ENCODE measurements at regions not wholly inside any gene's neighbourhood (a gene's known extent, or its start where the extent isn't known, plus 50 kb on each side); places are given as distances from the start of the nearest gene placed in this dataset.

DNA sequence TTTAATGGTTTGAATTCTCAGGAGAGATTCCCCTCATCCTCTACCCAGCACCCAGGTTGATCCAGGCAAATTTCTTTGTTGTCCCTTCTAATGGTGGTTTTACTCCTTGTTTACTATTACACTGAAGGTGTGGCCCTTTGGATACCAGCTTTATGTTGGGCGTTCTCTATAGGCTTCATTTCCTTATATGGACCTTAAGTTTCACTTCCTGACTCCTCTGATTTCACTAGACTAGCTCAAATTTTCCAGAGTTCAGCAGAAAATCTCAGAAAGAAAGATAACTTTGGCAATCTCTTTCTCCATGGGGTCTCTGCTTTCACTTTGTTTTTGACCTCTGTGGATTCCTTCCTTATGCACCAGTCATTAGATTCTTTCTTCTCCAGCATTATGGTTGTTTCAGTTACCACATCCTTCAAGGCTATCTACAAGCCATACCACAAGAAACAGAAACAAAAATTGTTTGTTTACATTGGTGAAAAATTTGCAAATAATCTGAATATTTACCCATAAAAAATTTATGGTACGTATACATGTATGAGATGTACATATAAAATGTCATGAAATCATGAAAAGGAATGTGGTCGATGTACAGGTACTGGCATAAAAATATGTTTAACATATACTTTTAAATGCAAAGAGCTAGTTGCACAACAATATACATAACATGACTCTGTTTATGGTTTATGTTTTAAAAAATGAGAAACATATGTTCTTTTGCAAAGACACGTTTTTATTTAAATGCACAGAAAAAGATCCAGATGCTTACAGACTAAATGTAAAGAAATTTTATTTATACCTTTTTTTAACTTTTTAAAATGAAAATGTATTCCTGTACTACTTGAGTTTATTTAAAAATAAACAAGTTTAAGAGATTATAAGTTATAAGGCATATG, 212.6 kb downstream of the LACC1 start:
- TF ChIP-seq CTBP1 (IDR thresholded peaks at IDR 0.05; ENCODE audit: borderline replicate concordance) = no peak
- no peak for TF ChIP-seq ARNT (IDR thresholded peaks at IDR 0.05)
- POLR2A ChIA-PET = no interaction called here
- CTCF ChIA-PET = no interaction called here
- DNase-seq (ENCODE audit: extremely low spot score) = no peak

DNA sequence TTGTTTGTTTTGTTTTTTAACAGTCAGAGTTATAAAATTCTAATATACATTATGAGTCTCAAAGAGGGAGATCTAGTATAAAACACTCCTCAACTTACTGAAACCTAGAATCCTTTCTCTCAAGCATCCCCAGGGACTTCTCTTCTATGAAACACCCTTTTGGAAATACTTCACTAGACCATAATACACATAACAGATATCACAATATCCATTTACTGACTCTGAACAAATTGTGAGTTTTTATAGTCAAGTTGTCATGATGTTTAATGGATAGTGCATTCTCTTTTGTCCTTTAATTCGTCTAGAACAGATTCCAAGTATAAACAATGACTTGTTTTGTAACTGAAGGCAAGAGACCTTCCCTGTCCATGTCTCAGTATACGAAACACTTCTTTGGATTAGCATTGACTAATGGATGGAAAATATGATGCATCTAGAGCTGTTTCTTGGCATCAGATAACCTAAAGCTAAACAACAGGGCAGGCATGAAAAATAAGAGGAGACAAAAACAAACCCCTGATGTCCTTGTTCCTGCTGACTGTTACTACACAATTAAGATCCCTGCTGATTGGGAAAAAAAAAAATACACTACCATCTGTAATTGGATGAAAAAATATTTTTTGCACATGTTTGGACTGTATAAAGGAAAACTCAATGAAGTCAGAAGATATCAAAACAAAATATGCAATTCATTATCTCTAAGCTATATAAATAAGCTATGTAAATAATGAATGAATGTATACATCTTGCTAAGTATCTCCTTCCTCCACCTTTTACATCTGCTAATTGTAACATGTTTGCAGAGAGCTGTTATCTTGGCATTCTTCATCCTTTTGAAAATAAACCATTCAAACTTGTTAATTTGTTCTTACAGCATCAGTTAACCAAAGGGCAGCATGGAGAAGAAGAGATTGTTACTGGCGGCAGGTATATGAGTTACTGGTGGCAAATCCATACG, 214.2 kb downstream of the LACC1 start:
- ChIA-PET POLR2A (no interaction called here), CTCF (no interaction called here)
- no peak for DNase-seq (ENCODE audit: extremely low spot score)
- no peak for TF ChIP-seq ZNF384 (IDR thresholded peaks at IDR 0.05)
- no peak for TF ChIP-seq CTBP1 (IDR thresholded peaks at IDR 0.05; ENCODE audit: borderline replicate concordance)
- TF ChIP-seq HDGF (IDR thresholded peaks at IDR 0.05; ENCODE audit: borderline replicate concordance) = no peak
- TF ChIP-seq NFRKB (IDR thresholded peaks at IDR 0.05) = no peak
- no peak for TF ChIP-seq ELF4 (IDR thresholded peaks at IDR 0.05)
- TF ChIP-seq SUZ12 (IDR thresholded peaks at IDR 0.05) = no peak

DNA sequence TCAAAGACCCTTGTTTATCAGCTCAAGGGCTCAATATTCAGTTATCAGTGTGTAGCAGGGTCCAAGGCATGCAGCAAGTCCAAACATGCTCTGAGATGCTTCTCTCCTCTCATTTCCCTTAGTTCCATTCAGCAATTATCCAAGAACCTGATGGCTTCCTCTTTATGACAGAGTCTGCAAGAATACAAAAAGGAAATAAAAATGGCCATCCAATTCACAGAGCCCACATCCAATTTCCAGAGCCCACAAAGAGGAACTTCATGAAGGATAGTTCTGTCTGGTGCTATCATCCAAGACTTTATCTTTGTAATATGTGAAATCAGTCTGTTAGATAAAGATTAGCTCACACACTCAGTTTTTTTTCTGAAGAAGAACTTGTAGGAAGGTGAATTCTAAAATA, 217.2 kb downstream of the LACC1 start:
- TF ChIP-seq TARDBP (IDR thresholded peaks at IDR 0.05) = no peak
- TF ChIP-seq CTBP1 (IDR thresholded peaks at IDR 0.05; ENCODE audit: borderline replicate concordance) = no peak
- no peak for TF ChIP-seq ELF4 (IDR thresholded peaks at IDR 0.05)
- no peak for TF ChIP-seq FOXK2 (IDR thresholded peaks at IDR 0.05)
- no peak for TF ChIP-seq LEF1 (IDR thresholded peaks at IDR 0.05; ENCODE audit: borderline replicate concordance)
- no peak for TF ChIP-seq ZNF384 (IDR thresholded peaks at IDR 0.05)
- no peak for TF ChIP-seq HDGF (IDR thresholded peaks at IDR 0.05; ENCODE audit: borderline replicate concordance)
- no peak for TF ChIP-seq SUZ12 (IDR thresholded peaks at IDR 0.05)
- TF ChIP-seq SP1 (IDR thresholded peaks at IDR 0.05) = no peak
- no peak for TF ChIP-seq L3MBTL2 (conservative IDR thresholded peaks at IDR 0.05)
- TF ChIP-seq BHLHE40 (IDR thresholded peaks at IDR 0.05; ENCODE audit: borderline replicate concordance) = no peak
- no peak for TF ChIP-seq ARNT (IDR thresholded peaks at IDR 0.05)
- no peak for TF ChIP-seq NFRKB (IDR thresholded peaks at IDR 0.05)
- no peak for TF ChIP-seq FOXA1 (IDR thresholded peaks at IDR 0.05)
- DNase-seq (ENCODE audit: extremely low spot score) = no peak
- ChIA-PET CTCF (no interaction called here), POLR2A (no interaction called here)

DNA sequence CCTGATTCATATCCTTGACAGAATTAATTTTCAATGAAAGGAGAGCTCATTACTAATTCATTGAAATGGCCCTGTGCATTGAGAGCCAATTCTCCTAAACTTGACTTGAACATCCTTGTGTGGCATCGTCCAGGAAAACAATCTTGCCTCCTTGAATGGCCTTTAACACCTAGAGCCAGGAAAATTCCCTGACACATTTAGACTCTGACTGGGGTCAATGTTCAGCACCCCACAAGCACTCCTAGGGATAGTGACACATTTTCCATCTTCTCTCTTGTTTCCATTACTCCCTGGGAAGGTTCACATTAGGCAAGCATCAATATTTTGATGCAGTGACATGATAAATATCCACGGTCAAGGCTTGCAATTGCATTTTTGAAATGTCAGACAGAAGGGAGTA, 218.9 kb downstream of the LACC1 start:
- DNase-seq (ENCODE audit: extremely low spot score) = no peak
- ChIA-PET POLR2A (no interaction called here), CTCF (no interaction called here)
- no peak for TF ChIP-seq FOXK2 (IDR thresholded peaks at IDR 0.05)
- TF ChIP-seq FOXM1 (IDR thresholded peaks at IDR 0.05; ENCODE audit: borderline replicate concordance) = no peak
- TF ChIP-seq HDGF (IDR thresholded peaks at IDR 0.05; ENCODE audit: borderline replicate concordance) = no peak
- TF ChIP-seq SUZ12 (IDR thresholded peaks at IDR 0.05) = no peak
- TF ChIP-seq NFRKB (IDR thresholded peaks at IDR 0.05) = no peak
- no peak for TF ChIP-seq TARDBP (IDR thresholded peaks at IDR 0.05)
- no peak for TF ChIP-seq LEF1 (IDR thresholded peaks at IDR 0.05; ENCODE audit: borderline replicate concordance)
- no peak for TF ChIP-seq BHLHE40 (IDR thresholded peaks at IDR 0.05; ENCODE audit: borderline replicate concordance)
- TF ChIP-seq SP1 (IDR thresholded peaks at IDR 0.05) = no peak
- no peak for TF ChIP-seq CTBP1 (IDR thresholded peaks at IDR 0.05; ENCODE audit: borderline replicate concordance)
- TF ChIP-seq FOXA1 (IDR thresholded peaks at IDR 0.05) = no peak
- no peak for TF ChIP-seq ELF4 (IDR thresholded peaks at IDR 0.05)
- no peak for TF ChIP-seq L3MBTL2 (conservative IDR thresholded peaks at IDR 0.05)
- no peak for TF ChIP-seq ZNF384 (IDR thresholded peaks at IDR 0.05)
- no peak for TF ChIP-seq ARNT (IDR thresholded peaks at IDR 0.05)

DNA sequence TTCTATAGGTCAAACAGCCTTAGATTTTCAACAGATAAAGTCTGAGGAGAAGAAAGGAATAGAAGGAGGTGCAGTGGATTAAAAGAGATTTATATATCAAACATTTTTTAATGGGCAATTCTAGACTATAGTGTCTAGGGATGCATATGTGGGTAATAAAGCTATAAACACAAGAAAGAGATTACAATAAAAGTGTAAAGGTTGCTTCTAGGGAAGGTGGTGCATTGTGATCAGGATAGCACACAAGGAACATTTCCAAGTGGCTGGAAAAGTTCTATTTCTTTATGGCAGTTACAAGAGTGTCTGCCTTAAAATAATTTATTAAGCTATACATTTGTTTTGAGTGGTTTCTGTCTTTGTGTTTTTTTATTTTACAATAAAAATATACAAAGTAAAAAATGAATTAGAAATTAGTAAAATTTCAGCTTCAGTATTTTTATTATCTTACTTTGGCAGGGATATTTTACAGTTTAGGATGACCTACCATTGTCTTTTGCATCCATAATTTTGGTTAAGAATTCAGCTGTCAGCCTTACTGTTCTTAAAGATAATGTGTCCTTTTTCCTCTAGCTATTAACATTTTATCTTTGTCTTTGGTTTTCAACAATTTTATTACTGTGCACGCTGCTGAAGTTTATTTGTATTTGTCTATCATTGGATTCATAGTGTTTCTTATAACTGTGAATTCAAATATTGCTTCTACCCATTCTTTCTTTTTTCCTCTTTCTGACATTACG, 221.8 kb downstream of the LACC1 start:
- ChIA-PET CTCF (no interaction called here), POLR2A (no interaction called here)
- DNase-seq (ENCODE audit: extremely low spot score) = no peak
- TF ChIP-seq FOXA1 (IDR thresholded peaks at IDR 0.05) = no peak
- TF ChIP-seq NFRKB (IDR thresholded peaks at IDR 0.05) = no peak
- TF ChIP-seq FOXK2 (IDR thresholded peaks at IDR 0.05) = no peak
- TF ChIP-seq ARNT (IDR thresholded peaks at IDR 0.05) = no peak
- TF ChIP-seq LEF1 (IDR thresholded peaks at IDR 0.05; ENCODE audit: borderline replicate concordance) = no peak
- TF ChIP-seq HDGF (IDR thresholded peaks at IDR 0.05; ENCODE audit: borderline replicate concordance) = no peak
- TF ChIP-seq, protein P1, sequence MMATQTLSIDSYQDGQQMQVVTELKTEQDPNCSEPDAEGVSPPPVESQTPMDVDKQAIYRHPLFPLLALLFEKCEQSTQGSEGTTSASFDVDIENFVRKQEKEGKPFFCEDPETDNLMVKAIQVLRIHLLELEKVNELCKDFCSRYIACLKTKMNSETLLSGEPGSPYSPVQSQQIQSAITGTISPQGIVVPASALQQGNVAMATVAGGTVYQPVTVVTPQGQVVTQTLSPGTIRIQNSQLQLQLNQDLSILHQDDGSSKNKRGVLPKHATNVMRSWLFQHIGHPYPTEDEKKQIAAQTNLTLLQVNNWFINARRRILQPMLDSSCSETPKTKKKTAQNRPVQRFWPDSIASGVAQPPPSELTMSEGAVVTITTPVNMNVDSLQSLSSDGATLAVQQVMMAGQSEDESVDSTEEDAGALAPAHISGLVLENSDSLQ (IDR thresholded peaks at IDR 0.05) = no peak
- no peak for TF ChIP-seq L3MBTL2 (conservative IDR thresholded peaks at IDR 0.05)

DNA sequence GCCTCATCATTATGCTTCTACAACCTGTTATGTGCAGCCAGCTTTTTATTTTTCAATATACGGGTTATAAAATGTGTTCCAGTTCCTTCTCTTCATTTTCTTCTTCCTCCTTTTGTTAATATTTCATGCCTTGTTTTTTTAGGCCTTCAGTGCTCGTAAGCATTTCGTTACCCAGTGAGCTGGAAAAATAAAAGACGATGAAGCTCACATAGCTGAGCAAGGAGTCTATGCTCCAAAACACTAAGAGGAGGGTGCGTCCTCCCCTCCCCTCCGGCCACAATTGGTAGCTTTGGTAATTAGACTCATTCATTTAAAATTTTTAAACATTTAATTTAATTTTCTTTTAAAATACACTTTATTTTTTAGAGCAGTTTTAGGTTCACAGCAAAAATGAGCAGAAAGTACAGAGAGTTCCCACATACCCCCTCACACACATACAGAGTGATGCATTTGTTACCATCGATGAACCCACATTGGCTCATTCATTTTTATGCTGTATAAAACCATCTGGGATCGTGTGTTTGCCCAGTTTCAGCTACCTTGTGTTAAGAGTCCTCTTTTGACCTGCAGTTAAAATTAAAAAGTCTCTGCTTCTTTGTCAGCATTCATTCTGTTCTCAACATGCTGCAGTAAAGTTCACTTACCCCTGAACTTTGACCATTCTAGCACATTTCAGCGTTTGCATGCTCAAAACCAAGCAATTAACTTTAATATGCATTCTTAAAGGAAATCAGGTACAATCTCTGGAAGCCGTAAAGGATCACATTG, 223.9 kb downstream of the LACC1 start:
- TF ChIP-seq SP1 (IDR thresholded peaks at IDR 0.05) (no peak), CTBP1 (IDR thresholded peaks at IDR 0.05; ENCODE audit: borderline replicate concordance) (no peak), FOXK2 (IDR thresholded peaks at IDR 0.05) (no peak), HDGF (IDR thresholded peaks at IDR 0.05; ENCODE audit: borderline replicate concordance) (no peak), FOXM1 (IDR thresholded peaks at IDR 0.05; ENCODE audit: borderline replicate concordance) (no peak), ELF4 (IDR thresholded peaks at IDR 0.05) (no peak), NFRKB (IDR thresholded peaks at IDR 0.05) (no peak), BHLHE40 (IDR thresholded peaks at IDR 0.05; ENCODE audit: borderline replicate concordance) (no peak), TARDBP (IDR thresholded peaks at IDR 0.05) (no peak), ARNT (IDR thresholded peaks at IDR 0.05) (no peak), L3MBTL2 (conservative IDR thresholded peaks at IDR 0.05) (no peak)
- TF ChIP-seq, protein P1 (IDR thresholded peaks at IDR 0.05) = no peak
- DNase-seq (ENCODE audit: extremely low spot score) = no peak
- ChIA-PET POLR2A (no interaction called here), CTCF (no interaction called here)
